GM04504 (cell line): ENCODE measurements at regions not wholly inside any gene's neighbourhood (a gene's known extent, or its start where the extent isn't known, plus 50 kb on each side); places are given as distances from the start of the nearest gene placed in this dataset.
"Not testable (repeated sequence)": the region's sequence is repeated elsewhere in the genome, so short reads cannot be mapped to it uniquely, and the experiment has no call there.

ENCODE experiments used
- DNase-seq: peaks from one replicate; pipeline ENCODE4 v3.0.0-alpha.2; 2012; ENCODE audit warnings: low read depth

- no peak for DNase-seq
Measured at GRCh38 chr2:13218205-13218604, 501.5 kb downstream of the TRIB2 start.

- no peak for DNase-seq
Measured at GRCh38 chr2:13227578-13227977, 510.8 kb downstream of the TRIB2 start.

- DNase-seq = no peak
Measured at GRCh38 chr2:13230221-13230620, 513.5 kb downstream of the TRIB2 start.

GRCh38 chr2:13240061-13240460 lies 523.3 kb downstream of the TRIB2 start:
- no peak for DNase-seq

- DNase-seq = no peak
Measured at GRCh38 chr2:13240789-13241487, 524.2 kb downstream of the TRIB2 start.

GRCh38 chr2:13252615-13253014 lies 535.9 kb downstream of the TRIB2 start:
- no peak for DNase-seq

GRCh38 chr2:13255485-13255884 lies 538.7 kb downstream of the TRIB2 start:
- no peak for DNase-seq

GRCh38 chr2:13260402-13260801 lies 543.7 kb downstream of the TRIB2 start:
- no peak for DNase-seq

GRCh38 chr2:13266166-13266565 lies 549.4 kb downstream of the TRIB2 start:
- DNase-seq = no peak

- no peak for DNase-seq
Measured at GRCh38 chr2:13284688-13285087, 568.0 kb downstream of the TRIB2 start.

- DNase-seq = no peak
Measured at GRCh38 chr2:13289310-13289709, 572.6 kb downstream of the TRIB2 start.

- DNase-seq = not testable (repeated sequence)
Measured at GRCh38 chr2:13308478-13308805, 591.7 kb downstream of the TRIB2 start.

- DNase-seq = no peak
Measured at GRCh38 chr2:13308989-13309388, 592.3 kb downstream of the TRIB2 start.

GRCh38 chr2:13332060-13332459 lies 615.3 kb downstream of the TRIB2 start:
- no peak for DNase-seq

- not testable (repeated sequence) for DNase-seq
Measured at GRCh38 chr2:13334071-13334470, 617.3 kb downstream of the TRIB2 start.

GRCh38 chr2:13334545-13334944 lies 617.8 kb downstream of the TRIB2 start:
- no peak for DNase-seq

GRCh38 chr2:13335862-13336535 lies 619.3 kb downstream of the TRIB2 start:
- DNase-seq = no peak

- no peak for DNase-seq
Measured at GRCh38 chr2:13351068-13351467, 634.3 kb downstream of the TRIB2 start.

GRCh38 chr2:13353083-13353482 lies 636.3 kb downstream of the TRIB2 start:
- DNase-seq = no peak

GRCh38 chr2:13354031-13354430 lies 637.3 kb downstream of the TRIB2 start:
- DNase-seq = no peak

- not testable (repeated sequence) for DNase-seq
Measured at GRCh38 chr2:13381928-13382327, 665.2 kb downstream of the TRIB2 start.

- DNase-seq = not testable (repeated sequence)
Measured at GRCh38 chr2:13389172-13389571, 672.4 kb downstream of the TRIB2 start.

GRCh38 chr2:13390676-13391075 lies 673.9 kb downstream of the TRIB2 start:
- DNase-seq = no peak

- DNase-seq = no peak
Measured at GRCh38 chr2:13401312-13401711, 684.6 kb downstream of the TRIB2 start.
